Superior temporal gyrus (tissue), 1 donor: ENCODE measurements at regions not wholly inside any gene's neighbourhood (a gene's known extent, or its start where the extent isn't known, plus 50 kb on each side); places are given as distances from the start of the nearest gene placed in this dataset.
"Not testable (repeated sequence)": the region's sequence is repeated elsewhere in the genome, so short reads cannot be mapped to it uniquely, and the experiment has no call there.

ENCODE experiments used
- DNase-seq: peaks from one replicate; pipeline ENCODE4 v3.0.0-alpha.2; 2016; ENCODE audit errors: extremely low spot score

DNA sequence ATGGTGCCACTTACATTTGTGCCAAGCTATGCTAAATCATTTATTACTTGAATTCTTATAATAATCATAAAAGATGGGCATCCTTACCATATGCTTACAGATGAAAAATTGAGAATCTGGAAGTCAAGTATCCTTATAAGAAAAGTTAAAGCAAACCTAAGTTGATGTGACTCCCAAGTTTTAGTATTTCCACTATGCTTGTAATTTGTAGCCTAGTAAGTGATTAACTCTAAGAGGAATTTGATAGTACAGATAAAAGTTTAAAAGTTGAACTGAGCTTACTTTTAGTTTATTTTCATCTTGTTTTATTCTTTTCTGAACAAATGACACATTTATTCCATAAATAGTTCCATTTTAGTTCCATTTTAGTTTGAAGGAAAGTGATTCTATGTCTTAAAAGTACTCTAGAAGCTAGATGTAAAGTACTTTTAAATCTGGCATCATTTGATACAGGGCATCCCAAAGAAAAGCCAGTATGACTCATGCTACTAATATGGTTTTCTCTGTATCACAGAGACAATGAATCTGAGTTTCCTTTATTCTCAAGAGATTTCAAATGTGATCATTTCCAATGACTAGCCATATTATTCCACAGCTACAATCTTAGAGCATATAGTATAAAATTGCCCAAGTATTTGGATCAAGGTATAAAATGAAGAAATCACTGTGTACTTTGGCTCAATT is 596.0 kb downstream of the SLC16A7 start:
- no peak for DNase-seq

DNA sequence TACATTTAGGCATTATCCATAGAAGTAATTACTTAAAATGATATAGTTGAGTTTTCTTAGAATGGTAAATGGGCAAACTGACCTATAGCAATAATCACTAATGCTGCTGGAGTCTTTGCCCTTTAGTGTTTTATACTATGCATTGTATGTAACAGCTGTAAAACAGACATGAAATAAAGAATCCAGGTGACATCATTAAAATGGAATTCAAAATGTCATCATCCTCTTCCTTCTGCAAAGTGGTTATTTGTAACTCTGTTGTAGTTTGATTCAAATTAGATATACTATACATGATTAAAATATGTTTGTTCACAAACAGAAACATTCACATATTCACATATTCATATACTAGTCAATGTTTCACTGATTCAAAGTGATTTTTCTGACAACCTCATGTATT is 598.8 kb downstream of the SLC16A7 start:
- no peak for DNase-seq

DNA sequence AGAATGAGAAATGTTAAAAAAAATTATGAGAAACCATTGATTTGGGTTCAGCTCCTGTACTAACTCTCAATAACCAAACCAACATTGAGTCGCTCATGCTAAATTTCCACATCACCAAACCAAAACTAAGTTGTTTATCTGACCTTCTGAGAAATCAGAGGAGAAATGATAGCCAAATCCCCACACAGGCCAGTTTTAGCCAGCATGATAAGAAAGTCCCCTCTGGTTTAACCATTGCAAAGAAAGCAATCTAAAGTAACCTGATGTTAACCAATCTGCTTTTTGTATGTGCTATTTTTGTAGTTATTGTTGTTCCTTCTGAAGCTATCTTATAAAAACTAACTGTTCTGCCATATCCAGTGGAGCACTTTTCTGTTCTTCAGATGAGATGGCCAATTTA is 599.7 kb downstream of the SLC16A7 start:
- no peak for DNase-seq

DNA sequence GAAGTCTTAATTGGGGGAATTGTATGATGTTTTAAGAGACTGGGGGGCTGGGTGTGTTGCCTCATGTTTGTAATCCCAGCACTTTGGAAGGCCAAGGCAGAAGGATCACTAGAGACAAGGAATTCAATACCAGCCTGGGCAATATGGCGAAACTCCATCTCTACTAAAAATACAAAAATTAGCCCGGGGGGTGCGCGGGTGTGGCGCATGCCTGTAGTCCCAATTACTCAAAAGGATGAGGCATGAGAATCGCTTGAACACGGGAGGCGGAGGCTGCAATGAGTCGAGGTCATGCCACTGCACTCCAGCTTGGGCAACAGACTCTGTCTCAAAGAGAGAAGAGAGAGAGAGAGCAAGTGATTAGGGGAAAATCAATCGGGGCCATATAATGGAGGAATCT is 600.5 kb downstream of the SLC16A7 start:
- no peak for DNase-seq

DNA sequence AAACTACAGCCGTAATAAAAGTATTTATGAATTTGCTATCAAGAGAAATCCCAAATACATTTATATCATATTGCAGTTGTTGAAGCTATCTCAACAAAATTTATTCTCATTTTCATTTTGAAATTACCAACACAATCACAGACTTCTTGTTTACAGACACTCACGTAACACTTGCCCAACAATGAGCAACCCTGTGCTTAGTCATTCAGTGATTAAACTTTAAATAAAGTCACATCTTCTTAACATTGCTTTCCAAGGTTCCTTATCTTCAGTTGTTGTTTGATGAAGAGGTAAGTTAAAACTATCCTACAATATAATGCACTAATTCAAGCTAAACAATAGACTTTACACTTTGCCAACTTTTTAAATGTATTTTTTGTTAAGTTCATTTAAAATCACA is 601.8 kb downstream of the SLC16A7 start:
- no peak for DNase-seq

DNA sequence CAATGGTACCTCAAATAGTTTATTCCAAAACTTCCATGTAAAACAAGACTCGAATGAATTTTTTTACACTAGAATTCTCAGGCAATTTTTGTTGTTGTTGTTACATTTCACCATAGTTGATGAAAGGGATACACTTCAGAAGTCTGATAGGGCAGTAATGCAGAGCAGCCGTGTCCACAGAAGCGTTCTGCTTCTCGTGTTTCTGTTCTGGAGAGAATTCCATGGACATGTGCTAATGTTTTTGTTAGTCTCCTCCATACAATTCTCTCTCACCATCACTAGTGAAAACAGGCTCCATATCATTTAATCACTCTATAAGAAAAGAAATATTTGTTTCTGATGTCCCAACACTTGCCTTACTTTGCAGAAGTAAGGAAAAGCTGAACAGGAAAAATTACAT is 606.1 kb downstream of the SLC16A7 start:
- DNase-seq, result no peak

DNA sequence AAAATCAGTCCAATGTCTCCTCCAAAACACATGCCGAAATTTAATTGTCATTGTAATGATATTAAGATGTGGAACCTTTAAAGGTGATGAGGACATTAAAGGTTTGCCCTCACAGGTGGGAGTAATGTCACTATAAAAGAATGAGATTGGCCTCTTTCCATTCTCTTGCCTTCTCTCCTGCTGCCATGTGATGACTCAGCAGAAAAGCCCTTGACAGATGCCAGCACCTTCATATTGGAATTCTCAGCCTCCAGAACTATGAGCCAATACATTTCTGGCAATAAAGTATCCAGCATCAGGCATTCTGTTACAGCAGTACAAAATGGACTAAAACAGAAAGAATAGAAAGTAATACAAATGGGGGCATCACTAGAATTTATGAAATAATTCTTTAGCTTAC is 609.7 kb downstream of the SLC16A7 start:
- DNase-seq, result no peak

DNA sequence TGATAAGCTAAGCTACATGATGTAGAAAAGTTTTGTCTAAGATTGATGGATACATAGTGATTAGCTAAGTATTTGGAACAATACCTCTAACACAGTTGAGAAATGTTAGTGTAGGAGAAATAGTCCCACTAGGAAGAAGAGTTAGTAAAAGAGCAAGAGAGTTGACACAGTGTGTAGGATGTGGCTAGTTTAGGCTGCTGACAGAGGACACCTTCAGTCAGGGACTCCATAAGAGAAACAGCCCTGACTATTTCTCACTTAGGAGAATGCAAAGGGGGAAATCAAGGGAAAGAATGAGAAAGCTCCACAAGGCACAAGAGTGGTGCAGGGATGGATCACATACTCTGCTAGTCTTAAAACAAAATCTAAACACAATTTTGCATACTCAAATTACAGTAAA is 613.7 kb downstream of the SLC16A7 start:
- DNase-seq, result no peak

DNA sequence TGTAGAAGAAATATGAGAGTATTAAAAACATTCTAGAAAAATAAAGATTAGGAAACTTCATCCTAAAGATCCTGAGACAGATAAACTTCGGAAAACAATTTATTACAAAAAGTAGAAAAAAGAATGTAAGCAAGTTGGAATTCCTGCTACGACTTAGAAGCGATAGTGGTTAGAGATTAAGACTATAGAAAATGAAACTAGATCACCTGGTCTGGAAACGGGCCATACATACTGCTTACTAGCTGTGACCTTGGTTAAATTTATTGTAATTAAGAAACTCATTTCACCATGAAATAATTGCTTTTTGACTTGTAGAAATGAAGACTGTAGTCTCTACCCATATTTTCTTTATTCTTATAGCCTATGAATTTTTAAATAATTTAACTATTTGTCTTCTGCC is 614.1 kb downstream of the SLC16A7 start:
- DNase-seq, result no peak

DNA sequence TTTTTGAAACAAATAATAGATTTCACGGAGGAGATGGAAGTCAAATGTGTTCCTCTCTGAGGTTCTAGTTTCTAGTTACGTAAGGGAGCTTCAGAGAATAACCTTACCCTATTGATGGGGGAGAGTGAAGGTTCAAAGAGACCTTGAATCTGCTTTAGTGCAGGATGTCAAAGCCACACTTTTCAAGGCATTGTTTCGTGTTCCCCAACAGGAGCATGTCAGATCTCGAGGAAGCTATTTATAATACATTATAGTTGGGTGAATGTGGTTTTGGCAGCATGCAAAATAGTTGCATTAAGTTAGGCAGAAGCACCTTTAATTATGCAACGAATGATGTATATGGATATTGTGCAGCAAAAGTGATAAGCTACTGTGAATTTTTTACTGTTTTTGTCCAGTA is 614.9 kb downstream of the SLC16A7 start:
- DNase-seq, result no peak

DNA sequence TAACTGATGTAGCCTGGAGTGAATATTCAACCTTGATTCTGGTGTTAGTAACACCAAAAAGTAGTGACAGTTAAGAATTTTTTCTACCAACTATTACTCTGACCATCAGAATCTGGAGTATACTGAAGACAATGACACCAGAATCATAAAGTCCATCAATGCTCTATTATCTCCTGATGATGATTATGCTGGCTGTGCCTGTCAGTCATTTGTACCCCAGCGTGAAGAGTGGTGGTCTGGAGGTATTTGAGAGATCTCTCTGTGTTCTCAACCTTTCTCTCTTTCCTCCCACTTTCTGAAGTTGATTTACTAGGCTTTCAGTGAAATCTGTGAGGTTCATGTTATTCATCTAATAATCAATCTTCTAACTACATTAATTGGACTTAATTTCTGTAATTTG is 615.4 kb downstream of the SLC16A7 start:
- no peak for DNase-seq

DNA sequence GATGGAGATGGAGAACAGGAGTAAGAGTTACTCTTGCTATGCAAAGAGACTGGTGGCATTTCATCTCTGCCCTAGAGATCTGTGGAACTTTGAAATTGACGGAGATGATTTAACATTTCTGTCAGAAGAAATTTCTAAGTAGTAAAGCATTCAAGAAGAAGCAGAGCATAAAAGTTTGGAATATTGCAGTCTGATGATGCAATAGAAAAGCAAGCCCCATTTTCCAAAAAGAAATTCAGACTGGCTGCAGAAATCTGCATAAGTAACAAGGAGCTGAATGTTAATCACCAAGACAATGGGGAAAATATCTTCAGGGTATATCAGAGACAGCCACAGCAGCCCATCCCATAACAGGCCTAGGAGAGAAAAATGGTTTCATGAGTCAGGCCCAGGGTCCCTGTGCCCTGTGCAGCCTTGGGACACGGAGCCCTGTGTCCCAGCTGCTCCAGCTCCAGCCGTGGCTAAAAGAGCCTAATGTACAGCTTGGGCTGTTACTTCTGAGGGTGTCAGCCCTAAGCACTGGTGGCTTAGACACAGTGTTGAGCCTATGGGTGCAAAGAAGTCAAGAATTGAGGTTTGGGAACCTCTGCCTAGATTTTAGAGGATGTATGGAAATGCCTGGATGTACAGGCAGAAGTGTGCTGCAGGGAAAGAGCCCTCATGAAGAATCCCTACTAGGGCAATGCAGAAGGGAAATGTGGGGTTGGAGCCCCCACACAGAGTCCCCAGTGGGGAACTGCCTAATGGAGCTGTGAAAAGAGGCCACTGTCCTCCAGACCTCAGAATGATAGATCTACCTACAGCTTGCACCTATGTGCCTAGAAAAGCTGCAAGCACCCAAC is 616.6 kb downstream of the SLC16A7 start:
- no peak for DNase-seq

DNA sequence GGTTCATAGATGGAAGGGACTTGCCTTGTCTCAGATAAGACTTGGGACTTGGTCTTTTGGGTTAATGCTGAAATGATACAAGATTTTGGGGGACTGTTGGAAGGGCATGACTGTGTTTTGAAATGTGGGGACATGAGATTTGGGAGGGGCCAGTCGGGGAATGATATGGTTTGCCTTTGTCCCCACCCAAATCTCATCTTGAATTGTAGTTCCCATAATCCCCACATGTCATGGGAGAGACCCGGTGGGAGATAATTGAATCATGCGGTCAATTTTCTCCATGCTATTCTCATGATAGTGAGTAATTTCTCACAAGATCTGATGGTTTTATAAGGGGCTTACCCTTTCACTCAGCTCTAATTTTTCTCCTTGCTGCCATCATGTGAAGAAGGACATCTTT is 617.4 kb downstream of the SLC16A7 start:
- DNase-seq, result not testable (repeated sequence)

DNA sequence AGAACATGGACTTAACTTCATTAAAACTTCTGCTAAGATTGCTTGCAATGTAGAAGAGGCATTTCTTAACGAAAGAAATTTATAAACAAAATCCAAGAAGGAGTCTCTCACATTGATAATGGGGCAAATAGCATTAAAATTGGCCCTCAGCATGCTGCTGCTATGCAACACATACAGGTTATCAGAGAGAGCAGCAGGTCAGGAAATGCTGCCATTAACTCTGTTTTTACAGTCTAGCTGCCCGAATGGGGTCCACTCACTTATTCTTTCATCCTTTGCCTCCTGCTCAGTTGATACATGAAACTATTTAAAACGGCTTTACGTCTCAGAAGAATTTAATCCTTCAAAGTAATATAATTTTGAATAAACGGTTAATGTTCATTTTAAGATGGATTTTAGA is 620.4 kb downstream of the SLC16A7 start:
- DNase-seq, result no peak

DNA sequence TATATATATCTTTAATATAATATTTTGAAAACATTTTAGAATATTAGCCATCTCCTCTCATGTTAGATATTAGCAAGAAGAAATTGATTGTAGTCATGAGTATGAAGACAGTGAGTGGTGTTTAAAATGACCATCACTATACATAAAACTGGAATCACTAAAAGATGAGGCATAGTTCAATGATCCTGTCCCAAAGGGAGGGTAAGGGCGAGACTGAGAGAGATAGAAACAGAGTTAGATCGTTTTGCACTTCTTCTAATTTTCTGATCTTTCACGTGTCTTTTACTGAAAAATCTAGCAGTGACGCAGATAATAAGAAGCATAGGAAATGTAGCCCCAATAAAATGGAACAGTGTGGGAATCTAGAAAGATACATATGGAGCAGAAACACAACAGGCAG is 627.4 kb downstream of the SLC16A7 start:
- no peak for DNase-seq

DNA sequence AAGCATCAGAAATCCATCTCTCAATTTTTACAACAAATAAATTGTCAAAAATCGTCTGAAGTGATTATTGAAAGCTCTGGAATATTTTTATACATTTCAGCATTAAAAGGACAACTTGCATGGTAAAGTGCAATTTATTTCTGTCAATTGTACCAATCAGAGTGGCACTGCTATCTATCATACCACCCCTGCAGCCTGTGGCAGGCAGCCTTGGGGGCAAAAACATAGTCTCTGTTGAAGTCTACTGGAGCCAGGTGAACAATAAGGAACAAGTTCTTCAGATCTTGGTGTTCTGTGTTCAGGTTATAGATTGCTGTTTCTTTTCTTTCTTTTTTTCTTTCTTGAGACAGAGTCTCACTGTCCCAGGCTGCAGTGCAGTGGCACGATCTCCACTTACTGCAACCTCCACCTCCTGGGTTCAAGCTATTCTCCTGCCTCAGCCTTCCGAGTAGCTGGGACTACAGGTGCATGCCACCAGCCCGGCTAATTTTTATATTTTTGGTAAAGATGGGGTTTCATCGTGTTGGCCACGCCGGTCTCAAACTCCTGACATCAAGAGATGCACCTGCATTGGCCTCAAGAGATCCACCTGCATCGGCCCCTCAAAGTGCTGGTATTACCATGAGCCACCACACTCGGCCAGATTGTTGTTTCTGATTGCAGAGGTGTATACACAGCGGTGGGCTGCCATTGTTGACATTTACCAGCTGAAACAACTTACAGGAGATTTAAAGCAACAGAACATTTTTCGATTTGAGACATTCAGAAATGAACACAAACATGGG is 629.6 kb downstream of the SLC16A7 start:
- DNase-seq, result no peak

DNA sequence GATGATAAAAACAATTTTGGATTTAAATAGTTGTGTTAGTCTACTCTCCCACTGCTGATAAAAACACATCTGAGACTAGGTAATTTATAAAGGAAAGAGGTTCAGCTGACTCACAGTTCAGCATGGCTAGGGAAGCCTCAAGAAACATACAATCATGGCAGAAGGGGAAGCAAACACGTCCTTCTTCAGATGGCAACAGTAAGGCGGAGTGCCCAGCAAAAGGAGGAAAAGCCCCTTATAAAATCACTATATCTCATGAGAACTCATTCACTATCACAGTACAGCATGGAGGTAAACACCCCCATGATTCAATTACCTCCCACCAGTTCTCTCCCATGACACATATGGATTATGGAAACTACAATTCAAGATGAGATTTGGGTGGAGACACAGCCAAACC is 632.1 kb downstream of the SLC16A7 start:
- DNase-seq, result no peak

DNA sequence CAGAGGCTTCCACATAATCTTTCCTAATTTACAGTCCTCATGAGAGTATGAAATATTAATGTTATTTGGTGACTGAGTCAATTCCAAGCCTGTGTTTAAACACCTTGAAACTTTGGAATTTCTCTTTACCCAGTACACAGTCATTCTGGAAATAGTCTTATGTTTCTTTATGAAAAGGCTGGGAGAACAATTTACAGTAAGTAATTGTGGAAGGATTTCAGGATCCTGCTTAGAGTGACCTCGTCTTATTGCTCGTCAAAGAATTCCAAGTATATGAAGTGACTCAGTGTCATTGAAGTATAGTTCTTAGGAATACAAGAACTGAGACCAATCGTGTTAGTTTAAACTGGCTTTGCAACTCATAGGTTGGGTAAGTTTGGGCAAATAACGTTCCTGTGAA is 634.2 kb downstream of the SLC16A7 start:
- DNase-seq, result no peak

DNA sequence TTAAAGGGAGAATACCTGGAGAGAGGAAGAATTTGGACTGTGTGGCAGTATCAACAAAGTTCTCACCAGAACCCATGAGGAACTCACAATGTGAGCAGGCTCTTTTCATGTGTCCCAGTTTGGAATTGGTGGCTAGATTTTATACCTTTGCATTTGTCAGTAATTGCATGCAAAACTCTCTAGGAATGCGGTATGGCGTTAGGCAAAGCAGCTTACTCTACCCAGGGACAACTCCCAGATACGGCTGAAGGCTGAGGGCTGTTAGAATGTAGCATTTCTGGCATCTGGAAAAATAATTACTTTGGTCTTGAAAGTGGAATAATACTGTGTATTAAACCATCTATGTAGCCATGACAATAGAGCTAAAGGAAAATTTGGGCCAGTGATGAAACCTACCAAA is 635.5 kb downstream of the SLC16A7 start:
- DNase-seq, result no peak

DNA sequence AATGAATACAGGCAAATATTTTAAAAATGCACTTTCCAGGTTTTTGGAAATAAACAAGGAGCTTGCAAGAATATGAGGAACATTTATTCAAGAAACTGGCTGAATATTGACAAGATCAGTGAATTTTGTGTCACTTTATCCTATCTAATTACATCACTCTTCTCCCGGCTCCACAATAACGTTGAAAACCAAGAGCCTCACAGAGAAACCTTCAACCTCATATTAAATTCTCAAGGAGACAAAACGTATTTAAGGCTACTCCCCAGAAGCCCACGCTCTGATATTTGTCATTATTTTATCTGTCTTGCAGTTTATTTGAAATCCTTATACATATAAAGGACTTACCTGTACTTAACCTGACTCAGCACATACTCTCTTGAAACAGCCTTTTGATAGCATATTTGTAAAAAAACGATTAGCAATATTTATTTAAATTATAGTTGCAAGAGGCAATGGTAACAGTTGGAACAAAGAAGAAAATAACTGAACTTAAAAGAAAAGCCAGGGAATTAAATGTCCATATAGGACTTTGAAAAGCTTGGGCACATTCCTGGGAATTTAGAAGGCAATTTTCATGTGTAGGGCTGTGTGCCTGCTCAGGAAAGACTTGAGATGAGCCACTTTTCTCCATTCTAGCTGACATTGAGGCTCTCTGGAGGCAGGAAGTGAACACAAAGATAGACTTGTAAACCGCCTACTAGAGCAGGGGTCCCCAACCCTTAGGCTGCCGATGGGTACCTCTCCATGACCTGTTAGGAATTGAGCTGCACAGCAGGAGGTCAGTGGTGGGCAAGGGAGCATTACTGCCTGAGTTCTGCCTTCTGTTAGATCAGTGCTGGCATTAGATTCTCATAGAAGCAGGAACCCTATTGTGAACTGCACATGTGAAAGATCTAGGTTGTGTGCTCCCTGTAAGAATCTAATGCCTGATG is 636.4 kb downstream of the SLC16A7 start:
- no peak for DNase-seq

DNA sequence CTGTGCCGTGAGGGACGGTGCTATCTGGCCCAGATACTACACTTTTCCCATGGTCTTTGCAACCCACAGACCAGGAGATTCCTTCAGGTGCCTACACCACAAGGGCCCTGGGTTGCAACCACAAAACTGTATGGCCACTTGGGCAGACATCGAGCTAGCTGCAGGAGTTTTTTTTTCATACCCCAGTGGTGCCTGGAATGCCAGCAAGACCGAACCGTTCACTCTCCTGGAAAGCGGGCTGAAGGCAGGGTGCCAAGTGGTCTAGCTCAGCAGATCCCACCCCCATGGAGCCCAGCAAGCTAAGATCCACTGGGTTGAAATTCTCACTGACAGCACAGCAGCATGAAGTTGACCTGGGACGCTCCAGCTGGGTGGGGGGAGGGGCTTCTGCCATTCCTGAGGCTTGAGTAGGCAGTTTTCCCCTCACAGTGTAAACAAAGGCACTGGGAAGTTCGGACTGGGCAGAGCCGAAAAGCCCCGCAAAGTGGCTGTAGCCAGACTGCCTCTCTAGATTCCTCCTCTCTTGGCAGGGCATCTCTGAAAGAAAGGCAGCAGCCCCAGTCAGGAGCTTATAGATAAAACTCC is 638.9 kb downstream of the SLC16A7 start:
- DNase-seq, result not testable (repeated sequence)
